ENCODE measurements at regions not wholly inside any gene's neighbourhood (a gene's known extent, or its start where the extent isn't known, plus 50 kb on each side); places are given as distances from the start of the nearest gene placed in this dataset.
A peak's percentile ranks its signal among the peaks of the same experiment; 100 is the strongest.

DNA sequence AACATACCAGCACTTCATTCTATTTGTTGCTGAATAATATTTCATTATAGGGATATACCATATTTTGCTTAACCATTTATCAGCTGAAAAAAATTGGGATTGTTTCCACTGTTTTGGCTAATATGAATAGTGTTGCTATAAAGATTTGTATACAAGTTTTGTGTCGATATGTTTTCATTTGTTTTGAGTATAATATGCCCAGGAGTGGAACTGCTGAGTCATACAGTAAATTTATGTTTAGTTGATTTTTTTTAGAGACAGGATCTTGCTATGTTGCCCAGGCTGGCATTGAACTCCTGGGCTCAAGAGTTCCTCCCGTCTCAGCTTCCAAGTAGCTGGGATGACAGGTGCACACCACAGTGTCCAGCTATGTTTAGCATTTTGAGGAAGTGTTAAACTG, 131.5 kb upstream of the TMCC3 start:
- no peak for DNase-seq (ENCODE audit: low spot score)

DNA sequence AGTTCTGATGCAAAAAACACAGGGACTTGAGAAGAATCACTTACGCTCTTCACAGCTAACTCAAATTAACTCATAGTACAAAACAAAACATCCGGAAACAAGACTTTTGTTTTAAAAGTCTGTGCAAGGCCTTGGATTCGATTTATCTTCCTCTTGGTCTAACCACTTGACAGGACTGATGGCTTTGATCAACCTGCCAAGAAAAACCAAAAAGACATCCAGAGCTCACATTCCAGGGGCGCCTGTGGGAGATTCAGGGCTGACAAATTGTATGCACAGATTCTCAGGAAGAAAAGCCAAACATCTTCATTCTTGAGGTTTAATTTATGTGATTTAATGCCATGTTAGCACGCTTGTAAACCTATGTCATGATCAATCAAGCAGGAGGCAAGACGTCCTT, 129.1 kb upstream of the TMCC3 start:
- DNase-seq (ENCODE audit: low spot score), result peak; percentile 35

DNA sequence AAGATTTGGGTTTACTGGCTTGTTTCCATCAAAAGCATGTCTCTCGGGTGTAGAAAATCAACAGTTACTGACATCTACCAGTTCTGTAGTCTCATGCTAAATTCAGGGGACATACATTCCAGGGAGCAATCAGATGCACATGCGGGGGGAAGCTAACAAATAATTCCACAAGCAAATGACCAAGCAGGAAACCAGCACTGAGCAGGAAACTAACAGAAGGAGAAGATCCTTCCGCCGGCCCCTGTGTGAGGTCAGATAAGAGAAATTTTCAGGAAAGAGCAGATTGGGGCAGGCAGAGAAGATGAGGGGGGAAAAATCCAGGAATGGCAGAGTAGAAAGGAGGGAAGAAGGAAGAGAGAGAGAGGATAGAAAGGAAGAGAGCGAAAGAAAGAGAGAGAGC, 127.6 kb upstream of the TMCC3 start:
- DNase-seq (ENCODE audit: low spot score), result no peak

DNA sequence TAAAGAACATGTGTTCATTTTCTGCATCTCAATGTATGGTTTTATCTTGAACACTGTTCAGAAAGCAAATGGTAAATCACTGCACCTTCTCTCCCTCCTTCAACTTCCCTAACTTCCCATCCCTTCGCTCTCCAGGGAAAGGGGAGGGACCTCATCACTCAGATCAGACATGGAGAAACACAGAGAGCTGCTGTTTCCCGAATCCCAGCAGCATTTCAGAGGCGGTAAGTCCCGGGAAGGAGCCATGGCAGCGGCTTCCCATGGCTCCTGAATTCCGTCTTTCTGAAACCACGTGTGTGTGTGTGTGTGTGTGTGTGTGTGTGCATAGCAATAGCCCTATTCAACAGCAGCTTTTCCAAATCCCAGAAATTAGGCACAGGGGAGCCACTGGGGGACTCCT, 125.4 kb upstream of the TMCC3 start:
- DNase-seq (ENCODE audit: low spot score), result no peak

DNA sequence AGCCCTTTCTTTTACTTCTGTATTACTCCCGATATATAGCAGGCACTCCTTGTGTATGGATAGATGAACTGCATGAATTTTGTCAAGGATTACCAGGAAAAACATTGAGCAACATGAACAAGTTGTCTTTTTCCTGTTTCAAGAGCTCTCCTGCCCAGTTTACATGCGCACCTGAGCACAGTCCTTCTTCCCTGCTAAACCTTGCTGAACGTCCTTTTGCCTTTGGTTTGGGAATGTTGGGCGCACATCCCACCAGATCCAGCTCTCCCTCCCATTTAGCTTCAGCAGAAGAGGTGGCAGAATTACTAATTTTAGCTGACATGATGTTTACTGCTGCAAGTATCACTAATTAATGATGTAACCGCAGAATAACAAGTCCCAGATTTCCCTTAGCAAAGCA, 121.4 kb upstream of the TMCC3 start:
- DNase-seq (ENCODE audit: low spot score), result no peak

DNA sequence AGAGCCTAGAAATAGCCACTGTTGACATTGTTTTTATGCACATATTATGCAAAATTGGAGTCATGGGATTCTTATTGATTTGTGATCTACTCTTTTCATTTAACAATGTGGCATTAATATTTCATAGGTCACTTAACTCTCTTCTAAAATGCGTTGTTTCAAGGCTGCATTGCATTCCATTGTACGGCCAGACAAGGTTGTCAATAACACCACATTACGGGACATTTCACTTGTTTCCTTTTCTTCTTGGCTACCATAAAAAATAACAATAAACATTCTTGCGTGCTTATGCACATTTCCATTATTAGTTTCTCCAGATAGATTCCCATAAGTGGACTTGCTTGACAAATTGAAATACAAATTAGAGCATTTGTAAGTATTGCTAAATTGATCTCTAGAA, 120.8 kb upstream of the TMCC3 start:
- no peak for DNase-seq (ENCODE audit: low spot score)

DNA sequence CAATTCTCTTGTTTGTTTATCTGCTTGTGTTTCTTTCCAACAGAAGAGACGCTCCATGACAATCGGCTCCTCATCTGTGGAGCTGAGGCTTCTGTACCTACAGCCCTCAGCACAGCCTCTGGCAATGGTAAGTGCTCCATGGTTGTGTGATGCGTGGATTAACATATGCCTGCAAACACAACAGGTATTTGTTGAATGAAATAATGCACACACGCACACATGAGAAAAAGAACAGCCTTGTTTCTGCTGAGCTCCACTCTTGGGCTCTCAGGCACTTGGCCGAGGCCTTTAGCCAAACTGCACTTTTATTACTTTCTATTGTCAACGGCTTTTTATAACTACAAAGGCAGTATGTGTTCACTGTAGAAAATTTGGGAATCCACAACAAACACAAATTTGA, 120.4 kb upstream of the TMCC3 start:
- DNase-seq (ENCODE audit: low spot score), result no peak

DNA sequence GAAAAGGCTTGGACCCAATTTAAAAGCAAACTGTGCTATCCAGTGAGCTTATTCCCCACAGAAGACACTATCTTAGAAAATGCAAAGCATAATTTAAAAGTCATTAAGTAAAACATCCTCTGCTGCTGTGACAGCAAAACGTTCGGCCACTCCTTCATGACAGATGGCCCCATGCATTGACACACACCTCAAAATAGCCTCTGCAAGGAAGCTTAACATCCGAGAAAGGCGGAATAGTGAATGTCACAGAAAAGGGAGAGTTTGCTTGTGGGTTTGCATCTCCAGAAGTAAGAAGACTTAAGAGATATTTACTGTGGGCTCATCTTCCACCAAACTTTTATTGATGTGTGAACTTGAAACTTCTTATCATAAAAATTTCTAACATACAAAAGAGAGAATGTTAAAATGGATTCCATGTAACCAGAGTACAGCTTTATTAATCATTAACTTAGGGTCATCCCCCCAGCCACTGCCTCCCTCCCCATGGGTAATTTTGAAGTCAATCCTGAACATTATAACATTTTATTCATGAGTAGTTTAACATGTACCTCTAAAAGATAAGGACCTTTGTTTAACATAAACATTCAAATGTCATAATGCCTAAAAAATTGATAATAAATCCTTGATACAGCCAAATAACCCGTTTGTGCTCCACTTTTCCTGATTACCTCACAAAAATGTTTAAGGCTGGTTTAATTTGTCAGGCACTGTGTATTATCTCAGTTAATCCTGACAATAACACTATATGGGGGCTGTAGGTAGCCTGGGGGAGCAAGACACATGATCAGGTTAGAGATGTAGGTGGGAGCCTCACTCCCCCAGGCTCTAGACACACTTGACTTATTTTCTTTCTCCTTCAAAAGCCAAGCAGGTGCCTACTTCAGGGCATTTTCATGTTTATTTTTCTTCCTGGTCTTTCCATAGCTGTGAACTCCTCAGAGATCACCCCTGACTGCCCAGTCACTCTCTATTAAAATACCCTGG, 119.7 kb upstream of the TMCC3 start:
- no peak for DNase-seq (ENCODE audit: low spot score)

DNA sequence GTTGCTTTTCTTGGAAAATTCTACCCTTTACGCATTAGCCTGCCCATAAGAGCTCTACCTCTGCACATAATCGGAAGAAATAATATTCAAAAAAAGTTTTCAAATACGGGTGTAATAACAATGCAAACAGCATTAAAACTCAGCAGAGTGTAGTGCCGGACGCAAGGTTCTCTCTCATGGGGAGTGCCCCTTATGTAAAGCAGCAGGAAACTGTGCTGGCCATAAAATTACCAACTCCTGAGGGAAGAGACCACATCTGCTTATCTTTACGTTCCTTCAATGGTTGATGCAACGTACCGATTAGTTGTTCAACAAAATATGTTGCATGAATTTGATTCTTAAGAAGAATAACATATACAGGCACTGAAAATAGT, 118.7 kb upstream of the TMCC3 start:
- DNase-seq (ENCODE audit: low spot score), result no peak

DNA sequence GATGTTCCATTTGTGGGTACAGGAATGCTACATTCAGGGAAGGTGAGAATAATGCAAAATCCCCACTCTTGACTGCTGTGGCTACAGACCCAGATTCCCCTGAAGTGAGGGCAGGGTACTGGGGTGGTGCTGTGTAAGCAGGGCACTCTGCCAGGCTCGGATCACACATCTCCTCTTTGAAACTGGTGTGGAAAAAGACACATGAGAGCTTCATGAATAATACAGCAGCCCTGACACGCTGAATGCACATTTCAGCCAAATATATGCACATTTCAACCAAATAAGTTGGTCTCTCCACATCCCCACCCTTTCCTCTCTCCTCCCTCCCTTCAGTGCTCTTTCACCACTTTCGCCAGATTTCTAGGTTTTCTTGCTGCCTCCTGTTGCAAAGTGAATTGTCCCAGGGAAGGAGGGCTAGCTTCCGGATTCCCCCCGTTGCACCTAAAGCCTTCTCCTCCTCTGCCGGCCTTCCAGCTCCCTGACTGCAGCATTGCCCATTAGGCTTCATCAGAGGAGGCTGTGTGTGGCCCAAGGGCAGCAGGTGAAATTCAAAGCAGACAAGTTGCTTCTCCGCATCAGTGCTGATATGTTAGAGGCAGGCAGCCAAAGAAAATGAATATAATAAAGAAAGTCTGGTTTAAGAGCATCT, 118.2 kb upstream of the TMCC3 start:
- no peak for DNase-seq (ENCODE audit: low spot score)

DNA sequence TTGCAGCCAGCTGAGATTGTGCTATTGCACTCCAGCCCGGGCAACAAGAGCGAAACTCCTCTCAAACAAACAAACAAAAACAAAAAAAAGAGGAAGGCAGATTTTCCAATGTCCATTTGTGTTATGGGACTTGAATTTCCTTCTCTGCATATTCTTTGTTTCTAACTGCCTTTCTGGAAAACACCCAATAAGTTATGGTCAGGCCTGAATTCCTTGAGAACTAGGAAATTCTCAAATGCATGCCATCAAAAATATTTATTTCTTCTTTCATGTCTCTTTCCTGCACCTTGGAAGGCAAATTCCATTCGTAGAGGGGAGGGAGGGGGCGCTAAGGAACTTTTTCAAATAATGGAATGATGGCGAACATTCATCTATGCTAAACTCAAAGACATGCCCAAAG, 117.6 kb upstream of the TMCC3 start:
- DNase-seq (ENCODE audit: low spot score), result no peak

DNA sequence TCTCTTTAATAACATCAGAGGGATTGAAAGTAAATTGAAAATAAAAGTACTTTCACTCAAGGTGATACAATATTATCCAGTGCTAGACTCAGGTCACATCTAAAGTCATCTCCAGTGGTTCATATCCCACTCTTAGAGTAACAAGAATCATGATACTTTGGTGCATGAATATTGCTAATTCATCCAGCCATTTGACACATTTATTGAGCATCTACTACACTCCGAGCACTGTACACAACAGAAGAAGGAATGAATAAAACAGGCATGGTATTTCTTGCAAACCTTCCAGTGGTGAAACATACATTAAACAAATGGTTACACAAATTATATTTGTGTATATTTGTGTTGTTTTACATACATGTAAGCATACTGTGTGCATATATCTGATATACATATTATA, 116.0 kb upstream of the TMCC3 start:
- DNase-seq (ENCODE audit: low spot score), result no peak

DNA sequence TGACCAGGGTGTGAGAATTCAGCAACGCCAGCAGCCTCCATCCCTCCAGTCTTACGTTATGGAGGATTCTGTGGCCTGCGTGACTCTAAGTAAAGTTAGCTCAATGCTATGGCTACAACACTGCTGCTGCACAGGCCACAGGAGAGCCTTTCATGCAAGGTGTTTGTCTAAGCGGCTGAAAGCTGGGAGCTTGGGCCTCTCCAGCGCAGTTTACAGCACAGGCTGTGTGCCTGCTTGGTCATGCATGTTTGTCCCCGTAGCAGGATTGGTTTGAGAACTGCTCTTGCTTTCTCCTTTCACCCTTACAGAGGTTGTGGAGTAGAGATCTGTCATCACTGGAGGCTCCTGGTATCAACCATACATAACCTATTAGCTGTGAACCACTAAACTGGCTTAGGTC, 113.1 kb upstream of the TMCC3 start:
- DNase-seq (ENCODE audit: low spot score), result no peak

DNA sequence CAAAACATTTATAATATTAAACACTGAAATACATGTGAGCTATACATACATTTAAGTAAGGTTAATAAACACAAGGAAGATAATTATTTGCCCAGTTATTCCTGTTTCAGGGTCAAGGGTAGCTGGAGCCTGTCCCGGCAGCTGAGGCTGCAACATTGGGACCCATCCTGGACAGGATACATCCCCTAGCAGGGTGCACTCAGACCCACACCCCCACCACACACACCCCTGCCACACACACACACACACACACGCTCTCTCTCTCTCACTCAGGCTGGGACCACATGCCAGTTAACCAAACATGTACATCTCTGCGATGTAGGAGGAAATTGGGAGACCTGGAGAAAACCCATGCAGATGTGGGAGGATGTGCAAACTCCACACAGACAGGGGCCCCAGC, 112.6 kb upstream of the TMCC3 start:
- DNase-seq (ENCODE audit: low spot score), result no peak

DNA sequence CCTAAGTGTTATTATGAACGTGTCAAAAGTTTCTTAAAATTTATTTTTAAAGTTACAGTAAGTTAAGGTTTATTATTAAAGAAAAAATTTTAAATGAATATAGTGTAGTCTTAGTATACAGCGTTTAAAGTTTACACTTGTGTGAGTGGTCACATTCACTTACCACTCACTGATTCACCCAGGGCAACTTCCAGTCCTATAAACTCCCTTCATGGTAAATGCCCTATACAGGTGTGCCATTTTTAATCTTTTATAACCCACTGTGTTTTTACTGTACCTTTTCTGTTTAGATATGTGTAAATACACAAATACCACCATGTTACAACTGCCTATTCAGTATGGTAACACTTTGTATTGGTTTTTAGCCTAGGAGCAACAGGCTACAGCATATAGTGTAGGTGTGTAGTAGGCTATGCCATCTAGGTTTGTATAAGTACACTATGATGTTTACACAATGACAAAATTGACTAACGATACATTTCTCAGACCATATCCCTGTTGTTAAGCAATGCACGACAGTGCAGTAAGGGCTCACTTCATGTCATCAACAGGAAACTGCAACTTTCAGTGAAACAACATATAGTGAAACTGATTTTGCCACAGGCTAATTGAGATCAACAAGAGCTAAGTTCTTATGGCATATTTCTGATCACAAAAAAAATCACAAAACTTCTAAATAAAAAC, 112.0 kb upstream of the TMCC3 start:
- DNase-seq (ENCODE audit: low spot score), result no peak

DNA sequence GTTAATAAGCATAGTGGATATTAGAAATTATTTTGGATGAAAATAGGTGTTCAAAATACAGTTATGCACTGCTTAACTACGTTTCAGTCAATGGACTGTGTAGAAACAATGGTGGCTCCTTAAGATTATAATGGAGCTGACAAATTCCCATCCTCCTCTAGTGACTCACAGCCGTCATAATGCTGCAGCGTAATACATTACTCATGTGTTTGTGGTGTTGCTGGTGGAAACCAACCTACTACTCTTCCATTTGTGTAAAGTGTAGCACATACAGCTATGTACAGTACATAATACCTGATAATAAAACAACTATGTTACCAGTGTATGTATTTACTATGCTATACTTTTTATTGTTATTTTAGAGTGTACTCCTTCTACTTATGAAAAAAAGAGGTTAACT, 111.2 kb upstream of the TMCC3 start:
- peak; percentile 76 for DNase-seq (ENCODE audit: low spot score)

DNA sequence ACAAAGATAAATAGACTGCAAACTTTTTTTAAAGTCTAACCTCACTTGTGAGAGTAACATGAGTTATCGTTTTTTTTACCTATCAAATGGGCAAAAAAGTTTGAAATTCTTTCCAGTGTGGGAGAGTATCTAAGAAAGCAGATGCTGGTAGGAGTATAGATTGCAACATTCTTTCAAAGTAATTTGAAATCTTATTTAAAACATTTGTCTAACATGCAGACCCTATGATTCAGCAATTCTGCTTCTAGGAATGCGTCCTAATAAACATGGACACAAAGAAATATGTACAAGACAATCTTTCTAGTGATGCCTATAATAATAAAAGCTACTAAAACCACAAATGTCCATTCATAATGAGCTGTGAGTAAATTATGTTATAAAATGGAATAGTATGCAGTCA, 110.4 kb upstream of the TMCC3 start:
- DNase-seq (ENCODE audit: low spot score), result no peak

DNA sequence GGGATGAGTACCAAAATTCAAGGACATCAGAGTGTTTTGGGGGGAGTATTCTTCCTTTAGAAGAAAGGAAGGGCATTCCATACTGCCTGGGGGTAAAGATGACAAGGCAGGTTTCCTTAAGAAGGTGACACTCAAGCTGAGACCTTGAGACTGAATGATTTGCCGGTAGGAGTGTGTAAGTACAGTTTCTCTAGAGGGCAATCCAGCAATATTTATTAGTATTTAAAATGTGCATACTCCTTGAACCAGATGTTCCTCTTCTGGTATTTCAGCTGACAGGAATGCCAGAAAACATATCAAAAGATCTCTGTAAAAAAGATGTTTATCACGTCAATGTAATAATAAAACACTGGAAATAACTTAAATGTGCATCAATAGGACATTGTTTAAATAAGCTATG, 106.4 kb upstream of the TMCC3 start:
- DNase-seq (ENCODE audit: low spot score), result no peak

DNA sequence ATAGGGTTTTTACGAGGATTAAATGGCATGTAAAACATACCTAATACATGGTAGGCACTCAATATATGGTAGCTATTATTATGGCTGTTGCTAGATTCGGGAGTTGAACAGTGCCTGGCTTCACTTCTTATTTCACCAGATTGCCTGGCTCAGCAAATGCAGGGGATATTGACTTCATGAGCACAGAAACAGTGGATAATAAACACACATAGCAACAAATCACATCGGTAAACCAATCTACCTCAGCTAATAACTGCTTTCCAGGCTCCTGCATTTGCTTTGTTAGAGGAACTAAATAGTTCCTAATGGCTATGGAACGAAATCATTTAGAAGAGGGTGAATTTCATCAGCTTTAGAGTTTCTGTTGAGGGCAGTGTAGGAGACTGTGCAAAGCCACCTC, 105.2 kb upstream of the TMCC3 start:
- no peak for DNase-seq (ENCODE audit: low spot score)

DNA sequence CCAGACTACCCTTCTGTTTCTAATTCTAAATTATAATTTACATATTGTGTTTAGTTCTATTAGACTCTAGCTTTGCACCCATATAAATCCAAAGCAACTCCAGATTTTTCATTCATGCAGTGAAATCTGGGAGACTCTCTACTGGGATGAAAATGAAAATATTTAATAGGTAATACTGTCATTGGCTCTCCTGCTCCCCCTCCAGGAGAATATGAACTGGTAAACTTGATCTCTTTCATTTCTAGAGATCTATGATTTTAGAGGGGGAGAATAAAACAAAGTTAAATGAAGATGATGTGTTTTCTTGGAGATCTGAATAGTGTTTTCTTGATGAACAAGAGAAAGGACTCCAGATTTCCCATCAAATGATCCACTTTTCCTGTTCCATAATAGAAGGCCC, 104.3 kb upstream of the TMCC3 start:
- peak; percentile 14 for DNase-seq (ENCODE audit: low spot score)

DNA sequence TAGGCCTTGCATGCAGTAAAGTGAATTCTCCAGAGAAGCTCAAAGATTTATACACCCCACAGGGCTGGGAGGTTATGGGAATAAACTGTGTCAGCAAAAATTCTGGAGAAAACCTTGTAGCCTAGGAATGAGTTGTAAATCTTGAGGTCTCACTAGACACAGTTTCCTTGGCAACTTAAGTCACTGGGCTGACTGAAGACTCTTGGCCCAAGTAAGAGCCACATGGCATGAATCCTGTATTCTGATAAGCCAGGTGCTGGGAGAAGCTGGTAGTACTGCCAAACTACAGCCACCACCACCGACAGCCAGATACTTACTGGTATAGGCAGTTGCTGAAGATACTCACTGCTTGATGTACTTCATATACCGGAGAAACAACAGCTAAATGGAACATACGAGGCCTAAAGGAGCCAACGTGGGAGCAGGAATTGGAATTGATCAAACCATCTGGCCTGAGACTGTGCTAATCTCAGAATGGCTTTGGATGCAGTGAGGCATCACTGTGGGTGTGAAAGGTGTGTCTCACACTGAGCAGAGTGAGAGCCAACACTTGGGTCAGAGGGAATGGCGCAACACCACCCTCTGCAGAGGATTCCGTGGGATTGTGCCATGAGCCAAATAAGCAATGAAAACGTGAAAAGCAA, 102.8 kb upstream of the TMCC3 start:
- DNase-seq (ENCODE audit: low spot score), result no peak

DNA sequence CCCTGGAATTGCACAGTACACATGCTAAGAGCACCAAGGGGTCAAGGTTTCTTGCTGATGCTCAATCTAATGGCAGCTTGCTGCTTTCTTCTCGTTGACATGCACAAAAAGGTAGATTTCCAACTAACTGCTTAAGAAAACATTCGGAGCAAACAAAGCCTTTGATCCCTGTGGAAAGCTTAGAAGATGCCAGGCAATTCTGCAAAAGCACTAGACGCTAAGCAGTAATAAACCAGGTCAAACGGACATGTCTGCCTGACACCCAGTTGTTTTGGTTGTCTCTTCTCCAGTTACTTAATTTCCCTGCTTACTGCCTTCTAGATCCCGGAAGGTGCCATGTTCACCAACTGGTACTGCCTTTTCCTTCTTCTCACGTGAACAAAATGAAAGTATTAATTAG, 100.5 kb upstream of the TMCC3 start:
- no peak for DNase-seq (ENCODE audit: low spot score)

DNA sequence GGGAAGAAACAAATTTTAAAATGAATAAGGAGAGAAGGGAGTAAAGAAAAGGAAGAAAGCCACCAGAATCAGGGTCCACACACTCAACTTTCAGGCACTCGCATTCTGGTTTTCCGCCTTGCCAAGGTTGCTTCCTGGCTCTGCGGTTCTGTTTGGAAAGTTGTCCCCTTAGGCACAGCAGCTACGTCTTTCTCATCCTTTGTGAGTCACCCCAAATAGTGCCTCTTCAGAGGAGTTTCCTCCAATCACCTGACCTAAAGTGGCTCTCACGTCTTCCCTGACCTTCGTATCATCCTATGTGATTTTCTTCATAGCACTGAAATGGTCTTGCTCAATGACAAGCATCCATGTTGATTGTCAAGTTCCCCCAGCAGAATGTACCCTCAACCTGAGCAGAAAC, 99.5 kb upstream of the TMCC3 start:
- DNase-seq (ENCODE audit: low spot score), result no peak

Measured in hepatic stellate cell (primary cell).